BLaER1 treated with 17β-estradiol and CSF1 and Interleukin-3, amounts not matched to agents 10 nM and 100 nM (cell line): ENCODE measurements at regions not wholly inside any gene's neighbourhood (a gene's known extent, or its start where the extent isn't known, plus 50 kb on each side); places are given as distances from the start of the nearest gene placed in this dataset.
A peak's percentile ranks its signal among the peaks of the same experiment; 100 is the strongest.

Source experiments
- H3K27ac ChIP-seq, 11 experiments: shearing (Covaris generic); formaldehyde crosslinking; 2 replicates each; pipeline ENCODE4 v1.8.1; 2022
- H3K27me3 ChIP-seq, 11 experiments: shearing (Covaris generic); formaldehyde crosslinking; 2 replicates each; pipeline ENCODE4 v1.8.1; 2022
- H3K36me3 ChIP-seq, 11 experiments: shearing (Covaris generic); formaldehyde crosslinking; 2 replicates each; pipeline ENCODE4 v1.8.1; 2022
- H3K4me1 ChIP-seq, 10 experiments: shearing (Covaris generic); formaldehyde crosslinking; 2 replicates each; pipeline ENCODE4 v1.8.1; 2022
- H3K4me2 ChIP-seq, 11 experiments: shearing (Covaris generic); formaldehyde crosslinking; 2 replicates each; pipeline ENCODE4 v1.8.1; 2022
- H3K4me3 ChIP-seq, 10 experiments: shearing (Covaris generic); formaldehyde crosslinking; 2 replicates each; pipeline ENCODE4 v1.8.1; 2022
- H3K9ac ChIP-seq, 11 experiments: shearing (Covaris generic); formaldehyde crosslinking; 2 replicates each; pipeline ENCODE4 v1.8.1; 2022
- H3K9me3 ChIP-seq, 11 experiments: shearing (Covaris generic); formaldehyde crosslinking; replicated peaks in 1 of 11; 2 replicates each; pipeline ENCODE4 v1.8.1; 2022
- H4K20me1 ChIP-seq, 11 experiments: shearing (Covaris generic); formaldehyde crosslinking; 2 replicates each; pipeline ENCODE4 v1.8.1; 2022
- Cebpa-rat ChIP-seq, 11 experiments: shearing (Covaris generic); IDR thresholded peaks; 2 replicates each; pipeline ENCODE4 v1.8.1; 2022

DNA sequence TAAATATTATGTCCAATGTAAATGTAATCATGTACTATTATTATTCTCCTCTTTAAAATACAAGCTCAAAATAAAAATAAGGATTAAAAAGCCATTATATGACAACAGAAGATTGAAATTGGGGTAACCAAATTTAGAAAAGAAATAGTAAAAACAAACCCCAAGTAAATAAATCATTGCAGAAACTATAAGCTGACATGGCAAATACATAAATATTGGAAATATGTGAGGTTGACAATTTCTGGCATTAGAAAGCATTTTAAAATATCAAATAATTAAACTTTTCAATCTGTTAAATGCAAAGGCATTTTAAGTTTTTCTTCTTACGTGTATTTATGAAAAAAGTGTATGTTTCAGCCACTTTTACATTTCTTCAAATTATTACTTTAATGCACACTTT, 394.7 kb upstream of the DACH1 start:
- Histone ChIP-seq H3K27me3 (no peaks in the 10 kb centered on the region), H3K4me2 (no peak overlapping the region), H3K9me3 (no peaks in the 10 kb centered on the region), H4K20me1 (no peaks in the 10 kb centered on the region), H3K36me3 (no peaks in the 10 kb centered on the region), H3K27ac (no peak overlapping the region), H3K4me3 (no peak overlapping the region), H3K9ac (no peak overlapping the region), H3K4me1 (peaks cover 0 to 10% (median 5%) of the 10 kb centered on the region in 10 experiments; a peak in 6 of 20 replicates)
- TF ChIP-seq Cebpa-rat (IDR thresholded peaks at IDR 0.05): no peak

DNA sequence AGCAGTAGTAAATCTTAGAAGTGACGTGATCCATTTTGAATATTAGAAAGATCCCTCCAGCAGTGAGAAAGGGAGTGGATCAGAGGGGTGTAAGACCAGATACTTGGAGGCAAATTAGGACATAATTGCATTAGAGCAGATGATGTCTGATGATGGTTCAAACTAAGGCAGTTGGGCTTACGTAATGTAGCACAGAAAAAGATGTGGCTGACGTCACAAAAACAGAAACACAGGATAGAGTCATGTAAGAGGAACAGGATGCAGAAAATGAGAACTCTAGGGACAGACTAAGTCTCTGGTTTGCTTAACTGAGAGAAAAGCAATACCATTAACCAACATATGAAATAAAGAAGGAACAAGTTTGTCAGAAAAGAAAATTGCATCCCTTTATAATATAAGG, 392.5 kb upstream of the DACH1 start:
- TF ChIP-seq Cebpa-rat (IDR thresholded peaks at IDR 0.05): 0 out of 22 replicates have a peak, but pooled peaks of 1 of the 11 experiments have one; percentile 13
- no peaks in the 10 kb centered on the region for H3K9me3 ChIP-seq
- H3K36me3 ChIP-seq: no peaks in the 10 kb centered on the region
- H3K4me3 ChIP-seq: no peak overlapping the region
- no peak overlapping the region for H3K9ac ChIP-seq
- no peak overlapping the region for H3K27ac ChIP-seq
- H3K4me1 ChIP-seq: peaks cover 0 to 10% (median 5%) of the 10 kb centered on the region in 10 experiments; a peak in 6 of 20 replicates
- H3K4me2 ChIP-seq: peak overlapping the region in 5 of 11 experiments; percentile 6 to 47 (median 30); a peak in 5 of 22 replicates
- no peaks in the 10 kb centered on the region for H3K27me3 ChIP-seq
- H4K20me1 ChIP-seq: no peaks in the 10 kb centered on the region

DNA sequence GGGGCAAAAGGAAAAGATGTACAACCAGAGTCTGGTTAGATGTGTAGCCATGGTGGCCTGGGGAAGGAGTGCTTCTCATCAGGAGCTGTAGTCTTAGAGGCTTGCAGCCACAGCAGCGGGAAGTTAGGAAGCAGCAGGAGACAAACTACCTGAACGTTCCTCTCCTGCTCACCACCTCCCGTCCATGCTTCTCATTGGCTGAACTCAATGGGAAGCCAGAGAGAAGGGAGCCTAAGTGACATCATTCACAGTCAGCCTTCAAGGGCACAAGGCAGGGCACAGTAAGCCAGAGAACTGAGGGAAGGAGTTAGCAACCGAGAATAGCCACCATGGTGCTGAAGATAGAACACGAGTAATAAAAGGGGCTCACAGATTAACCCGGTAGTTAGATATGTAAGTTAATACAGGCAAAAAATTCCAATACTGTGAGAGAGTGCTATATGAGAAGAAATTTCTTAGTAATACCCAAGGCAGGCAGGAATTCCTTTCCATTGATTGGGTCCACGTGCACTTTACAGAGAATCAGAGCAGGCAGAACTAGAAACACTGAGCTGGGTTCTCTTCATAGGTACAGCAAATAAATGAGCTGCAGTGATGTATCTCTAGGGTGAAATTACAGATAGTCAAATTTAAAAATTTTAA, 391.5 kb upstream of the DACH1 start:
- no peaks in the 10 kb centered on the region for H3K27me3 ChIP-seq
- no peak overlapping the region for H3K9ac ChIP-seq
- H3K27ac ChIP-seq: no peak overlapping the region
- peaks cover 0 to 10% (median 5%) of the 10 kb centered on the region in 10 experiments; a peak in 6 of 20 replicates for H3K4me1 ChIP-seq
- H3K9me3 ChIP-seq: no peaks in the 10 kb centered on the region
- H3K4me3 ChIP-seq: no peak overlapping the region
- TF ChIP-seq Cebpa-rat (IDR thresholded peaks at IDR 0.05): no peak
- no peaks in the 10 kb centered on the region for H4K20me1 ChIP-seq
- H3K4me2 ChIP-seq: no peak overlapping the region
- H3K36me3 ChIP-seq: no peaks in the 10 kb centered on the region

DNA sequence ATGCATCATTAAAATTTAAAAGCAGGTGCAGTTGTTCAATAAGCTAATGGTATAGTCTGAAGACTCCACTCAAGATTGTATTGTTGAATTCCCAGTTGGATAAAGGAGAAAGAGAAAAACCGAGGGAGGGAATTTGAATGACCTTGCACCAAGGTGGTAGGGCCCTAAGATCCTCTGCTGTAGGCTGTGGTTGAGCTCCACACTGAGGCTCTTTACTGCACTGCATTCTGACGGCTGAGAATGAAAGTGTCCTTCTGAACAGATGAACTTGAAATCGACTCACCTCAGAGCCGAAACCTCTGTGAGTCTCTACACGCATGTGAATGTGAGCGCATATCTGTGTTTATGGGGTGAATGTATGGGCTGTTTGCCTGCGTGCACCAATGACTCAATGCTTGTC, 388.9 kb upstream of the DACH1 start:
- peaks cover 0 to 10% (median 5%) of the 10 kb centered on the region in 10 experiments; a peak in 6 of 20 replicates for H3K4me1 ChIP-seq
- H3K27me3 ChIP-seq: no peaks in the 10 kb centered on the region
- no peak overlapping the region for H3K4me3 ChIP-seq
- TF ChIP-seq Cebpa-rat (IDR thresholded peaks at IDR 0.05): no peak
- no peaks in the 10 kb centered on the region for H4K20me1 ChIP-seq
- no peaks in the 10 kb centered on the region for H3K9me3 ChIP-seq
- no peak overlapping the region for H3K27ac ChIP-seq
- no peak overlapping the region for H3K4me2 ChIP-seq
- H3K9ac ChIP-seq: no peak overlapping the region
- H3K36me3 ChIP-seq: no peaks in the 10 kb centered on the region

DNA sequence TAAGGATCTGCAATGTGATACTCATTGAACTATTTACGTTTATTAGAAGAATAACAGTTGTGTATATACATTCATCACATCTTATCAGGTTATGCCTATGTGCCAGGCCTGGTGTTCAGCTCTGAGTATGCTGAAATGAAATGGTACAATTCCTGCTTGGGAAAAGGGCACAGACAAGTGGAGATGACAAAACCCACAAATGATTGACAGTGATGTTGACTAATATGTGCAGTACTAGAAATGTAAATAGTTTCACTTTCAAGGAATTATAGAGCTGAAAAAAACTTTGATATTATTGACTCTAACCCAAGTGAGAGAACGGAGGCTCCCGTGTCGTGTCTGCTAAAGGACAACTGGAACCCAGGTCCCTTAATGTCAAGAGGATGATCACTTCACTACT, 386.8 kb upstream of the DACH1 start:
- H3K4me3 ChIP-seq: no peak overlapping the region
- TF ChIP-seq Cebpa-rat (IDR thresholded peaks at IDR 0.05): no peak
- H3K9ac ChIP-seq: no peak overlapping the region
- no peak overlapping the region for H3K4me2 ChIP-seq
- H4K20me1 ChIP-seq: no peaks in the 10 kb centered on the region
- H3K36me3 ChIP-seq: no peaks in the 10 kb centered on the region
- H3K27ac ChIP-seq: no peak overlapping the region
- H3K4me1 ChIP-seq: no peaks in the 10 kb centered on the region
- H3K9me3 ChIP-seq: no peaks in the 10 kb centered on the region
- H3K27me3 ChIP-seq: no peaks in the 10 kb centered on the region

DNA sequence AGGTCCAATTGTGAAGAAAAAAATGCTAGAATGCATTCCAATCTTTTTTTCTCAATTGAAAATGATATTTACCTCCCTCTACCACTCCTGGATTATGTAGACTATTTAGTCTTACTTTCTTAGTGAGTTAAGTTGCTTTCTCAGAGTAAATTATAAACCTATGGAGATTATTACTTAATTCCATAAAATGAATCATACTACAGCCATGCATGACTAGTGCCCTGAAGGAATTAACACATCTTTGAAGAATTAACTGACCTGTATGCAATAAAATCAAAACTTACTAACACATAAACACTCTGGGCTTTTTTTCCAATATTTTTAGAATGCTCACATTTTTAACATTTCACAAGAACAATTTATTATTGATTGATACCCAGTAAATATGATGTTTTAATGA, 379.4 kb upstream of the DACH1 start:
- TF ChIP-seq Cebpa-rat (IDR thresholded peaks at IDR 0.05): no peak
- Histone ChIP-seq H3K27ac (no peak overlapping the region), H3K27me3 (no peaks in the 10 kb centered on the region), H3K36me3 (no peaks in the 10 kb centered on the region), H3K4me2 (no peak overlapping the region), H3K9ac (no peak overlapping the region), H3K4me1 (no peaks in the 10 kb centered on the region), H3K4me3 (no peak overlapping the region), H4K20me1 (no peaks in the 10 kb centered on the region), H3K9me3 (no peaks in the 10 kb centered on the region)

DNA sequence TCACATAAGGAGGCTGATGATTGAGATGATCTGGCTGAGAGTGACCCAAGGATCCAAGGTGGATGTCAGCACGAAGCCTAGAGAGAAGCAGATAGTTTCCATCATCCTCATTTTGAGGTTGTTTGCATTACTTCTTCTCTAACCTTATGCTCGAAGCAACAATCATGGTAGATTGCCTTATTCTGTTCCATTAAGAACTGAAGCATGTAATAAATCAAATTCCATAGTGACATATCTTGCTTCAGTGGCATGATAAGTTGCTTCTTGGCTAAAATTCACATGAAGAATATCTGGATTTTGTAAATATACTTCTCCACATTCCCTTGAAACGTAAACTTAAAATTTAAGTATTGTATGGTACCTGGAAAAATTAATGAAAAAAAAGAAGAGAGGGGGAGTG, 377.8 kb upstream of the DACH1 start:
- Histone ChIP-seq H3K4me3 (no peak overlapping the region), H3K27ac (no peak overlapping the region), H3K9ac (no peak overlapping the region), H3K36me3 (no peaks in the 10 kb centered on the region), H3K4me1 (no peaks in the 10 kb centered on the region), H3K4me2 (no peak overlapping the region), H4K20me1 (no peaks in the 10 kb centered on the region), H3K27me3 (no peaks in the 10 kb centered on the region), H3K9me3 (no peaks in the 10 kb centered on the region)
- no peak for TF ChIP-seq Cebpa-rat (IDR thresholded peaks at IDR 0.05)

DNA sequence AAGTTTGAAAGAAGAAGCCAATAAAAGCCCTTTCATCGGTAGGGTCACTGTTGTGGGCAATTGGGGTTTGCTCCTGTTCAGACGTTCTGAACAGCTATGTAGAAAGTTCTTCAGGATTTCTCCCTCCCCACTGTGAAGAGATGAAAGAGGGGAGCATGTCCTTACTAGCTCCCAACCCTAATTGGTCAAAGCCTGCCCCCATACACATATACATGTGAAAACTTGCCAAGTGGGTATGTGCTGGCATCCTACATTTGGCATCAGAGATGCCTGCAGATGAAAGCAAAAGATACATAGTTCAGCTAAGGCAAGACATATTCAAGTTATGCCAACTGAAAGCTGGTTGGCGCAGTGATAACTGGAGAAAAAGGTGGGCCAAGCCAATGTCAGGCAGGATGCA, 363.1 kb upstream of the DACH1 start:
- H3K4me2 ChIP-seq: no peak overlapping the region
- no peak overlapping the region for H3K9ac ChIP-seq
- no peak overlapping the region for H3K4me3 ChIP-seq
- H4K20me1 ChIP-seq: no peaks in the 10 kb centered on the region
- H3K9me3 ChIP-seq: no peaks in the 10 kb centered on the region
- H3K27me3 ChIP-seq: no peaks in the 10 kb centered on the region
- no peak overlapping the region for H3K27ac ChIP-seq
- H3K4me1 ChIP-seq: no peaks in the 10 kb centered on the region
- H3K36me3 ChIP-seq: no peaks in the 10 kb centered on the region
- no peak for TF ChIP-seq Cebpa-rat (IDR thresholded peaks at IDR 0.05)

DNA sequence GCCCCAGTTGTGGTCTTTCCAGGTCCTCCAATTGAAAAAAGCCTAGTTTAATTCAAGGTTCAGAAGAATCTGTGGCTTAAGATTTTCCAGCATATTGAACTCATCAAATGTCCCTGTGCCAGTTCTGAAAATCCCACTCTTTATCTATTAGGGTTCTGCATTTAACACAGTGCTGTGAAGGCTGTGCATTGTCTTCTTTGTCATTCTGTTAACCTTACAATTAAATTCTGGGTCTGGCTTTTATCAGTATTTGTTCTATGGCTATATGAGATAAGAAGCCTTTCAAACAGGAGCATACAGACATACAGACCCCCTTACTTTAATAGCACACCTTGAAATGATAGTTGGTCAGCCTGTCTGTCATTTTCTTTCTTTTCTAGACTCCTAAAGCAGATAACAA, 362.1 kb upstream of the DACH1 start:
- H3K4me2 ChIP-seq: no peak overlapping the region
- no peak overlapping the region for H3K4me3 ChIP-seq
- H3K27ac ChIP-seq: no peak overlapping the region
- TF ChIP-seq Cebpa-rat (IDR thresholded peaks at IDR 0.05): no peak
- no peaks in the 10 kb centered on the region for H3K4me1 ChIP-seq
- no peaks in the 10 kb centered on the region for H3K36me3 ChIP-seq
- H3K27me3 ChIP-seq: no peaks in the 10 kb centered on the region
- no peaks in the 10 kb centered on the region for H3K9me3 ChIP-seq
- H3K9ac ChIP-seq: no peak overlapping the region
- no peaks in the 10 kb centered on the region for H4K20me1 ChIP-seq

DNA sequence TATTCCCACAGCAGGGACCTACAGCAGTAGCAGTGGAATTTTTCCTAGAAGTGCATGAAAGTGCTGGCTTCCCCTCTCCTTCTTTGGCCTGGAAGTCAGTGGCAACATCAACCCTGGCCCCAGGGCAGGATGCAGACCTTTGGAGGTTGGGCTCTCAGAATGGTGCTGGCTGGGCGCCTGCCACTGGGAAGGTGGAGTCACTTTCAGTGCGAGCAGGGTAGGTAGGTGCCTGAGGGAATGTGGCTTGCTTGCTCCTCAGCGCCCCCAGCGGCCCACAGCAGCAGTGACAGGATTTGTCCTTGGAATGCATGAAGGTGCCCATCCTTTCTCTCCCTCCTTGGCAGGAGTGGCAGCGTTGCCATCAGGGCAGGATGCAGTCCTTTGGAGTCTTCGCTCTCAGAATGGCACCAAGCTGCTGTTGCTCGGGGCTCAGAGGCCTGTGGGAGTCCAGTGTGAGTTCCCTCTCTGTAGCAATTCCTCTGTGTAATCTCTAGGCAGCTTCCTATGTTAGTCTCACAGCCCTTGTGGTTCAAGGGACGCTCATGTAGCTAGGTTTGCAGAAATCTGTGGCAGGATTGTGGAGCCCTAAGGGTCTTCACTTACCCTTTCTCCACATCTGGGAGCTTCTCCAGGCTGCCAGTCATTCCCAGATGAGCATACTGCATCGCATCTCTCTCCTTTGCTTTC, 354.4 kb upstream of the DACH1 start:
- H3K4me3 ChIP-seq: no peak overlapping the region
- no peaks in the 10 kb centered on the region for H3K27me3 ChIP-seq
- H3K4me1 ChIP-seq: peaks cover 0 to 6% (median 0%) of the 10 kb centered on the region in 10 experiments; a peak in 4 of 20 replicates
- H3K27ac ChIP-seq: no peak overlapping the region
- H3K9ac ChIP-seq: no peak overlapping the region
- H3K4me2 ChIP-seq: no peak overlapping the region
- H3K9me3 ChIP-seq: no peaks in the 10 kb centered on the region; a peak in 1 of 22 replicates
- no peak for TF ChIP-seq Cebpa-rat (IDR thresholded peaks at IDR 0.05)
- no peaks in the 10 kb centered on the region for H4K20me1 ChIP-seq
- H3K36me3 ChIP-seq: no peaks in the 10 kb centered on the region
